HepG2 (cell line): ENCODE measurements at regions not wholly inside any gene's neighbourhood (a gene's known extent, or its start where the extent isn't known, plus 50 kb on each side); places are given as distances from the start of the nearest gene placed in this dataset.

Experiments used
- DDIT3 ChIP-seq: sonication (generic); formaldehyde crosslinking; IDR thresholded peaks from 2 replicates; pipeline ENCODE4 v1.4.0; 2020; ENCODE audit warnings: mild to moderate bottlenecking, missing genetic modification reagents
- DZIP1 ChIP-seq: sonication (generic); formaldehyde crosslinking; IDR thresholded peaks from 2 replicates; pipeline ENCODE4 v1.5.0; 2020; ENCODE audit warnings: mild to moderate bottlenecking, missing genetic modification reagents
- NR2F6 ChIP-seq, 2 experiments: IDR thresholded peaks; 2 replicates each; pipeline ENCODE4 v1.6.1; 2016; ENCODE audit warnings: antibody characterized with exemption in 1 of 2, mild to moderate bottlenecking in 1 of 2
- USF2 ChIP-seq, 2 experiments: sonication (generic) in 1 of 2; formaldehyde crosslinking in 1 of 2; IDR thresholded peaks; 2 replicates each; pipeline versions ENCODE4 v1.5.1 to v1.6.1; 2011 to 2020; ENCODE audit warnings: borderline replicate concordance in 1 of 2, low read depth in 1 of 2, low read length in 1 of 2, mild to moderate bottlenecking in 1 of 2, missing genetic modification reagents in 1 of 2, moderate library complexity in 1 of 2

GRCh38 chr5:74095871-74096270 is 469.9 kb downstream of the ARHGEF28 start:
- TF ChIP-seq DZIP1 (CRISPR knock-in tag) (no peak), DDIT3 (CRISPR knock-in tag) (no peak), NR2F6 (IDR thresholded peaks at IDR 0.05) (no peak), NR2F6 (CRISPR knock-in tag; IDR thresholded peaks at IDR 0.05) (no peak), USF2 (IDR thresholded peaks at IDR 0.05; ENCODE audit: low read depth, low read length) (no peak), USF2 (CRISPR knock-in tag; IDR thresholded peaks at IDR 0.05; ENCODE audit: borderline replicate concordance) (no peak)
